SW480 (cell line): ENCODE measurements at regions not wholly inside any gene's neighbourhood (a gene's known extent, or its start where the extent isn't known, plus 50 kb on each side); places are given as distances from the start of the nearest gene placed in this dataset.
"Not testable (repeated sequence)": the region's sequence is repeated elsewhere in the genome, so short reads cannot be mapped to it uniquely, and the experiment has no call there.

Source experiments
- DNase-seq: peaks from one replicate; pipeline ENCODE4 v3.0.0-alpha.2; 2016; ENCODE audit warnings: low spot score

DNA sequence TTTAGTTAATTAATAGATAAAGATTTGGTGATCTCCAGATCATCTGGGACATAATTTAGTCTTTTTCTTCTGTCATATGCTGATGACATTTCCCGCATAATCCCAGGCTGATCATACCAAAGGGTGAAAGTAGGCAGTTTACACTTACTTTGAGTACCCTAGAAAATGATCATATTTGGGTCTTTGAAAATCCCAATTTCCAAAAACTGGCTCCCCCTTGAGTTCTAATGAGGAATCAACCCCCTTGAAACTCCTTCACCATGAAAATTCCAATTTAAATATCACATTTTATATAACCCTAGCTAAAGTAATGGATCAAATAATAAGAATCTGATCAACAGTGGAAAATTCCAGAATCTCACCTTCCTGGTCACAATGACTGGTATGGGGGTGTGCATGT lies 223.4 kb downstream of the NAF1 start:
- DNase-seq, result no peak

DNA sequence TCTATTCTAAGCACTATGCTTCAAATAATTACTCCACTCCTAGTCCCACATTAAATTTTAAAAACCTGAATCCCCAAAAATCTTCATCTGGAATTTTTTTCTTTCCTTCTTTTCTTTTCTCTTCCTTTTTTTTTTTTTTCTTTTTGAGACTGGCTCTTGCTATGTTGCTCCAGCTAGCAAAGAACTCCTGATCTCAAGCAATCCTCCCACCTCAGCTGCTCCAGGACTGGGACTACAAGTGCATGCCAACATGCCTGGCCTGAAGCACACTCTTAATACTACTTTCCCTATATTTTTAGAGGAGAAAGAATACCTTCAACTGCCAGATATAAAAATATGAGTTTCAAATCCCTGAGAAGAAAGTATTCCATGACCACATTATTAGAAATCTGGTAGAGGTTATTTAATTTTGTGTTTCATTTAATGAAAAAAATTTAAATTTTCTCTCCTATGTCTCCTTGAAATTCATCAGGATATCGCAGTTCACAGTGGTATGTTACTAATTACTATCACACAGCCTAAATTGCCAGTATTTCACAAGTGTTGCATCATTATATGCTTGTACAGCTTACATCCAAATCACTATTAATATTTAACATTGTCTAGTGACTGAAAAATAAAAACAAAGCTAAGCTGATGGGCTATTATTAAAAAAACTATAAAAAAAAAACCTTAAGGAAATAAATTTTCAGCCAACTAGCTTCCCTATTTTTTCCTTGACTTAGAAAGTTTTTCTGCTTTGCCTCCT lies 227.8 kb downstream of the NAF1 start:
- DNase-seq, result no peak

DNA sequence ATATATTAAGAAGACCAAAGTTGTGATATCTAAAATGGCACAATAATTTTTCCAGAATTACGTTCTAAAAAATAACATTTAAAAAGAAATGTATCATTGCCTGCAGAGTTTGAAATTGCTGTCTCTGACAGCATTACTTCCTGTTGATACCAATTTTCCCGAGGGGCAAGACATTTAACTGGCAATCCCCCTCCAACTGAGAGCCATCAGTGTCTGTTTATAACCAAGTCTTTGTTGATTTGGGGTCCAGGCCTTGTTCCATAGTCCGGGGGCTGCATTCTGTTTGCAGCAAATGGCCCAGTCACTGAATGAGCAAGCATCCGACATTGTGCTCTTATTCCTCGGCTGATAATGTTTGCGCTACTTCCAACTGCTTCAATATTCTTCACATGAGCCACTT lies 231.5 kb downstream of the NAF1 start:
- DNase-seq, result no peak

DNA sequence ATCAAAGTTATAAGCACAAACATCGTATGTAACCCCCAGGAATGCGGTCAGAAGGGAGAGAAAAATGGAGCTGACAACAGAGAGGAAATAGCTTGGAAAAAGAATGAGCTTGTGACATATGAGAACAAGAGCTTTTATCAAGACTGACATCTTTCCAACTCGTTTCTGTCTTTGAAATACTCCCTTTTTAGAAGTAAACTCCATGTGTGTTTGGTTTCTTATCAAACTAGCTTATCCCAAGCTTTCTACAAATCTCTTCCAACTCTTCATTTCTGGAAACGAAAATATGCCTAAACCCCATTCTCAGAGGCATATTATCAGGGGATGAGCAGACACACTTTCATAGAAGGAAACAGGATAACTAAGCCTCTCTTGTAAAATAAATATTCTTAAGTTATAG lies 235.4 kb downstream of the NAF1 start:
- no peak for DNase-seq

DNA sequence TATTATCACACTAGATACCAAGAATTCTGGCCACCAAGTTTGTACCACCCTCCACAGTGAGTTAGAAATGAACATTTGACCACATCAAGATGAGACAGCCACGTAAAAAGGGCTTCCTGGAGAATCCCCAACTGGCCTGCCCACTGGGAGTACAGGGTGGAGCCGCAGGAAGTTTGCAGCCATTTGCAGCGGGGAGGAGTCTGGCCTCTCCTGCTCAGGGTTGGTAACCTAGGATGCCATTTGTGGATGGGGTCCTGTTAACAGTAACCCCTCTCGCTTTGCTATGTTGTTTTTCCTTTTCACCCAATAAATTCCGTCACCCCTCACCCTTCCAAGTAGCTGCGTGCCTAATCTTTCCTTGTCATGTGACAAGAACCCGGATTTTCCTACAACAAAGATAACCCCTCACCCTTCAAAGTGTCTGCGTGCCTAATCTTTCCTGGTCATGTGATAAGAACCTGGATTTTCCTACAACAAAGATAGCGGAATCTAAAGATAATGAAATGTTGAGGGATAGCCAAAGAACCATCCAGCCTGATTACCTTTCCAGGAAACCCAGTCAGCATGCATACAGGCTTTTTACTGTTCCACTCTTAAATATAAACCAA lies 245.4 kb downstream of the NAF1 start:
- DNase-seq, result no peak

DNA sequence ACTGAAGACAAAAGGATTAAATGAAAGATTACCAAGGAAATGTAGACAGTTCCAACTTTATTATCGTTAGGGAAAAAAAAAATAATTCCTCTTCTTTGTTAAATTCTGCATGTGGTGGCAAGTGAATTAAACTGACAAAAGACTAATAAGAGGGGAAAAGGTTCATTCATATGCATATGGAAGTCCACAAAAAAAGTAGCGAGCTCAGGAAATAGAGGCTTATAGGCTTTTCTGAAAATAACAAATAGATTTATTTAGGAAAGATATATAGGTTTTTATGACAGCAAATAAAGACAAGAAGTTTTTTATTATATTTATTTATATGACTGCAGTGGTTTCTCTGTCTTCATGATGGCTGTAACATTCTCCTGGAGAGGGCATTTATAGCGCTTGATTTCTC lies 246.0 kb downstream of the NAF1 start:
- DNase-seq, result no peak

DNA sequence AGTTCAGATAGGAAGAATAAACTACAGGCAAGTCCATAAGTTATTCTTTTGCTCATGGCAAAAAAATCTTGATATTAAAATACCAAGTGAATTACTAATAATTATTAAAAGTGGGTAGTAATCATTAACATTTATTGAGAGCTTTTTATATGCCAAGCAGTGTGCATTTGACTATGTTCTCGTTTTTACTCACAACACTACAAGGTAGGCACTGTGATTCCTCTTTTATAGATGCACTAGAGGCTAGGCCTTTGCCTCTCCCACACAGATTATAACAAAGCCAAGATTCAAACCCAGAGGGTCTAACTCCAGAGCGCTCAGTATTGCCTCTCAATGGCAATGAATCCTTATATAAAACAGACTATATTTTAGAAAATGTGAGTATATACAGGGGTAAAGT lies 254.2 kb downstream of the NAF1 start:
- DNase-seq, result no peak

DNA sequence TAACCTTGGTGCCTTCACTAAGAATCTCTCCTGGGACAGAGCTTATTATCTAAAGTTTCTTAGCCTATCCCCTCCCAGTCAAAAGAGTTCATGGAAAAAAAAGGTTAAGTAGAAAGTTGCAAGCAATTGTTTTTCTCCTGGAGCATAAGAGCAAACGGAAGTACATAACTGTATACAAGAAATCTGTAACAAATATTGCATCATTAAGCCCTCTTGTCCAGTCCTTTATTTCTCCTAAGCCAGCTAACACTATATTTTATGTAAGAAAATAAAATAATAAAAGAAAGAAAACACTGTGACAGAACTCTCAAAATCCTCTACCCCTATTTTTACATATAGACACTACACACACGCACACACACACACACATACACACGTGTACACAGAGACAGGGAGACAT lies 255.3 kb downstream of the NAF1 start:
- DNase-seq, result no peak

DNA sequence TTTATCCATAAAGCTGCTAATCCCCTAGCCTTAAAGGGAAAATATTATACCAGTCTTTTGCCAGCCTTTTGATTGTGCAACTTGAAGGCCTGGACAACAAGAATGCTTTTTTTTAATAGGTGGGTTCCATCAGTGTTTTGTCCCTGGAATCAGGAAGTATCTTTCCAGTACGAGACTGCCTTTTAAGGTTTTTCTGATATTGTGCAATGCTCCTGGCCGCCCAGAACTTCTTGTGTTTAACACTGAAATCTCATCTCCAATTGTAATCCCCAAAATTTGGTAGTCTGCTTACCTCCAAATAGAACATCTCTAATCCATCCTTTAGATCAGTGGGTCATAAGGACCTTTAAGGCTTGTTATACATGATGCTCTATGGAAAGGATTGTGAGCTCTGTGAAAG lies 256.7 kb downstream of the NAF1 start:
- DNase-seq, result no peak

DNA sequence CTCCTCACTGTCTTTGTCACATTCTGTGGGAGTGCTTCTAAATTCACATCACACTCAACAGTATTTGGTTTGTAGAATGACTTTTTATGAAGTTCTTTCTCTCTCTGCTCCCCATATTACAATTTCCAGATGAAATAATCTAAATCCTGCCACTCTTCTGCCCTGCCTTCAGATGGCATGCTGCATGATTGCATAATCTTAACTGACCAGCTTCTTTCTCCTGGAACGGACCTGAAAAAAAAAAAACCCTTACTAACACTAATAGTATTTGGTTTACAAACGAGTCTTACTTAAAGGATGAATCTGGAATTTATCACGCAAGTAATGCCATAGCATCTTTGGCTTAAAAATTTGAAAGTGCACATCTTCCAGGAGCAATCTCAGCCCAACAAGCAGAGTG lies 272.3 kb downstream of the NAF1 start:
- no peak for DNase-seq

DNA sequence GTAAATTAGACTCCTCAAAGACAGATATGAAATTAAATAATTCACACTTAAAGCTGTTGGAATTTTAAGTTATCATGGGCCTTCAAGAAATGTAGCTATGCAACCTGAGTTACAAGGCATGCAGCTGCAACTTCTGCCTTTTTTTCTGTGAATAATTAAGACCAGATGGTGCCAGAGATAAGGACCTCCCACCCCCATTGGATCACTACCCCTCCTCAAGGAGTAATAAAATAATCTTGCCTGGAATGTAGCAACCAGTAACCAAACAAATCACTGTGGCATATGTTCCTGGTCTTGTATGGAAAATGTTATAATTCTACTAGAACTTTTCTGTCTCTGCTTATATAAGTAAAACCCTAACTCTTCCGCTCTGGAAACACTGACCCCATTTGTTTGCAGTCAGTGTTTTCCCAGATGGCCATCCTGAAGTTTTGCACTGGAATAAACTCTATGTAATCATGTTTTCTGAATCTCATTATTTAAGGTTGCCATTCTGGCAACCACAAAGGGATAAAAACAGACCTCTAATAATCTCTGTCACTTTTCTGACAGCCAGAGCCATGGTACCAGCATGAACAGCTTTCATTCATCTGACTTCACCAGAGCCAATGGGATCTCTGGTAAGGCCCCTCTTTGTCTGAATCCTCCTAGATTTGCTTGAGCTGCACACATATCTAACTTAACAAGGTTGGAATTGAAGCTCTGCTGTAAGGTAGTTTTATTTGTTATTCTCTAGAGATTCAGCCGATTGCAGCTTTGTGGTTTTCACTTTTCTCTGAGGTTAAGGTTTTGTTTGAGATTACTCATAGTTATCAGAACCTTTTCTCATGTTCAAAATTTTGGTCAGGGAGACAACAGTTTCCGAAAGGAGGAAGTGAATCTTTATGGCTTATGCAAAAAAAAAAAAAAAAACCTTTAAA lies 274.6 kb downstream of the NAF1 start:
- DNase-seq, result no peak

DNA sequence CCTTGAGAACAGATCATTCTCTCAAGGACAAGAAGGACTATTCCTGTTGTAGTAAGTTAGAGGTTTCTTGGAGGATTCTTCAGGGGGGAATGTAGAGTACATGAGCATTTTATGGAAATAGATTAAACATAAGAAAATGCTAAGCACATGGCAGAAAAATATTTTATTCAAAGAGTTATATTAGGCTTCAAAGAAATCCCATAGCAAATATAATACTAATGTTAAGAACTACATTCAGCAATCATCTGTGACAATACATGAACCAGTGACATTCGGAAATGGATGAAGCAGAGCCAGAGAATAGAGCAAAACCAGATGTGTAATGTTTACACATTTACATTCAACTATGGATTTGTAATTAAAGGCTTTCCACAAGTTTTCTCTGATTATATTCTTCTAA lies 288.6 kb downstream of the NAF1 start:
- DNase-seq, result no peak

DNA sequence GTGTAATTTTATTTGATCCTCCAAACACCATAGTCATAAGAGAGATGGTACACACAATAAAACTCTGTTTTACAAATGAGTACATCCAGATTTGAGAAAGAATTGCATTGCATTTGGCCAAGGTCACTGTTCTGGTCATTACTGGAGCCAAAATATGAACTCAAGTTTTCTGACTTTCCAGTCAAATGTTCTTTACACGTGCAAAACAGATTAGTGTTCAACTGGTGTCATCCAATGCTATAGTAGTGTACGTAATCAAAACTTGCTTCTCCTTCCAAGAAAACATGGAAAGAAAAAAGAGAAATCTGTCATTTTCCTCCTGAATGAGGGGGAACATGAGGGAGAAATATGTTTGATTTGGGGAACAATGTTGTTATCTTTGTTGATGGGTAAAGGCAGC lies 291.9 kb downstream of the NAF1 start:
- DNase-seq, result no peak

DNA sequence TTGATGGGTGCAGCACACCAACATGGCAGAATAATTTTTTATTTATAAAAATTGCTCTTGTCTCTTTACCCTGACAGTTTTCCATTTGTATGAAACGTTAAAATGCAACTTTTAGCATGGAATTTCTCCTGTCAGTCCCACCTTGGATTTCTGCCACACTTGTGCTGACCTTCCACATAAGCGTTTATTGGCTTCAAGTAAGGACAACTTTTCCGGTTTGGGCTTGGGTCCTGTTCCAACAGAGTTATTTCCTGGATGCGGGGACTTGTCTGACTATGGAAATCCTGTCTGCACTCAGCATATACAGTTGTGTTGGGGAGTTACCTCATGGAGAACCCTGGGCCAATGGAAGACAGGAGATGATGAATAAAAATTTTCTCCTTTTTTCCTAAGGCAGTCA lies 294.7 kb downstream of the NAF1 start:
- no peak for DNase-seq

DNA sequence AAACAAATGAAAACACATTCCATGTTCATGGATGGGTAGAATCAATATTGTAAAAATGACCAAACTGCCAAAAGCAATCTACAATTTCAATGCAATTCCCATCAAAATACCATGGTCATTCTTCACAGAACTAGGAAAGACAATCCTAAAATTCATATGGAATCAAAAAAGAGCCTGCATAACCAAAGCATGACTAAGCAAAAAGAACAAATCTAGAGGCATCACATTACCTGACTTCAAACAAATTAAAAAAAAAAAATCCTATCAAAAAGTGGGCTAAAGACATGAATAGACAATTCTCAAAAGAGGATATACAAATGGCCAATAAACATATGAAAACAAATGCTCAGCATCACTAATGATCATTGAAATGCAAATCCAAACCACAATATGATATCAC lies 297.5 kb downstream of the NAF1 start:
- no peak for DNase-seq

DNA sequence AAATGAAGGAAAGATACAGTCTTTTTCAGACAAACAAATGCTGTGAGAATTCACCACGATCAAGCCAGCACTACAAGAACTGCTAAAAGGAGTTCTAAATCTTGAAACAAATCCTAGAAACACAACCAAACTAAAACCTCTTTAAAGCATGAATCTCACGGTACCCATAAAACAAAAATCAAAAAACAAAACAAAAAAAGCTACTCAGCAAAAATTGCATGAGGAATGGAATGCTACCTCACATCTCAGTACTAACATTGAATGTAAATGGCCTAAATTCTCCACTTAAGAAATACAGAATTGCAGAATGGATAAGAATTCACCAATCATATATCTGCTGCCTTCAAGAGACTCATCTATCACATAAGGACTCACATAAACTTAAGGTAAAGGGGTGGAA lies 300.1 kb downstream of the NAF1 start:
- DNase-seq, result no peak

DNA sequence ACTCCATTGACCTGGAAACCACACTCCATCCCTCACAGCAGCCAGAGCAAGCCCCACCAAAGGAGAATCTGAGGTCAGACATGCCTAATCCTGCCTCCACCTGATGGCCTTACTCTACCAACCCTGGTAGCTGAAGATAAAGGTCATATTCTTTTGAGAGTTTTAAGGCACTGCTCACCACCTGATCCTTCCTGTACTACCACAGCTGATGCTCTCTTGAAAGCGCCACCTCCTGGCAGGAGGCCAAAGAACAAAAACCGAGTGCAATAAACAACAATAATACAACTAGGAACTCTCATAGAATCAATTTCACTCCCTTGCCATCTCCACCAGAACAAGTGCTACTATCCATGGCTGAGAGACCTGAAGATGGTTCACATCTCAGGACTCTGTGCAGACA lies 301.6 kb downstream of the NAF1 start:
- no peak for DNase-seq

DNA sequence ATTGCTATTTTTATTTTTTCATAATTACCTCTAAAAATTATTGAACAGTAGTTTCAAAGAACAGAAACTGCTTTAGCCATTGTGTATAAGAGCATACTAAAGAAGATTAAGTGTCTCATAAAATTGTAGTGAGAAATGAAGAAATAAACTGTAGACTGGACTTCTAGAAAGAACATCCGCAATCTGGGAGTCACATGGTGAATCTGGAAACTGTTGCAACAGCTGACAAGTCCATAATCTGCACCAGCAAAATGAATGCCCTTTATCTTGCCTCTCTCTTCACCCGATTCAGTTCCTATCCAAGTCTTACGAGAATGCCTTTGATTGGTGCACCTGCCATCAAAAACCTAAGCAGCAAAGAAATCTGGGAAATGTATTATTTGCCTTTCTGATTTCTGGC lies 312.9 kb downstream of the NAF1 start:
- no peak for DNase-seq

DNA sequence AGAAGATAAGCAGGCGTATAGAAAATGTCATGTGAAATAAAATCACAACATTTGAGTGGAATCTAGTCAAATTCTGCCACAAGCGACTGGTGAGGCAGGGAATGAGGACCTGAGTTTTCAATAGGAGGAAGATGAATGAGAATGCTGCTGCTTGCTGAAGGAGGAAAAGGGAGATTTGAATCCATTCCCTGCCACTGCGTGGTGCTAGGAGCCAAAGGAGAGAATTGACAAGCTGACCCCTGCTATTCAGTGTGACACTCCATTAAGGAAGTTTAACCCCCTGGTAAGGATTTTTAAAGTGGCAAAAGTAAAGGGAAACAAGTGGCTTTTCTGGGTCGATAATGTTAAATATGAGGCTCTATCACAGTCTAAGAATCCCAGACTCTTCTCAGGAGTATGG lies 314.0 kb downstream of the NAF1 start:
- no peak for DNase-seq

DNA sequence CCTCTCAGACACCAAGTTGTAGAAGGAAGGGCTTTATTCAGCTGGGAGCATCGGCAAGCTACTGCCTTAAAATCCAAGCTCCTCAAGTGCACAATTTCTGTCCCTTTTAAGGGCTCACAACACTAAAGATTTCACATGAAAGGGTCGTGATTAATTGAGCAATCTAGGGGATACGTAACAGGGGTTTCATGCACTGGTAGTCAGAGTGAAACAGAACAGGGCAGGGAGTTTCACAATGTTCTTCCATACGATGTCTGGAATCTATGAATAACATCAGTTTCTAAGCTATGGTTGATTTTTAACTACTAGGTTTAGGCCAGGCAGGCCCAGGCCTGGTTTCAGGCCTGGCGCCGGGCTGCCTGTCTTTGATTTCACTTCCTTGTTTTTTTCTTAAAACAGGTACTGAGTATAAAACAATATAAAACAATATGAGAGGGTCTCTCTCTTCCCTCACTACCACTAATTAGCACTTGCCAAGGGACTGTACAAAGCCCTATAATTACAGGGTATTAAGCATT lies 315.4 kb downstream of the NAF1 start:
- not testable (repeated sequence) for DNase-seq

DNA sequence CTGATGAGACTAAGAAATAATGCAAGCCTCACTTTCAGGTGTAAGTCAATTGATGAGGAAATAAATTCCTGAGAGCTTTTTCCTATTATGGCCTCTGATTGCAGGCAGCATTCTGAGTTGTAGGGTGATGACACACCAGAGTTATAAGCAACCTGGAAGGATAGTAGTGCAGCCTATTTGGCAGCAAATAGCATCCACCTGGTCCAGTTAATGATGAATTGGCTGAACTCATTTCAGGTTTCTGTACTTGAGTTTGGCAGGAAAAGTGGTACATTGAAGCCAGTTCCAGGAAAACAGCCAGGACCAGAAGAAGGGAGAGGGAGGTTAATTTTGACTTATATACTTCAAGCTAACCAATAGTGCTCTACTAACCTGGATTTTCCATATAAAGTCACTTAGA lies 316.8 kb downstream of the NAF1 start:
- DNase-seq, result no peak

DNA sequence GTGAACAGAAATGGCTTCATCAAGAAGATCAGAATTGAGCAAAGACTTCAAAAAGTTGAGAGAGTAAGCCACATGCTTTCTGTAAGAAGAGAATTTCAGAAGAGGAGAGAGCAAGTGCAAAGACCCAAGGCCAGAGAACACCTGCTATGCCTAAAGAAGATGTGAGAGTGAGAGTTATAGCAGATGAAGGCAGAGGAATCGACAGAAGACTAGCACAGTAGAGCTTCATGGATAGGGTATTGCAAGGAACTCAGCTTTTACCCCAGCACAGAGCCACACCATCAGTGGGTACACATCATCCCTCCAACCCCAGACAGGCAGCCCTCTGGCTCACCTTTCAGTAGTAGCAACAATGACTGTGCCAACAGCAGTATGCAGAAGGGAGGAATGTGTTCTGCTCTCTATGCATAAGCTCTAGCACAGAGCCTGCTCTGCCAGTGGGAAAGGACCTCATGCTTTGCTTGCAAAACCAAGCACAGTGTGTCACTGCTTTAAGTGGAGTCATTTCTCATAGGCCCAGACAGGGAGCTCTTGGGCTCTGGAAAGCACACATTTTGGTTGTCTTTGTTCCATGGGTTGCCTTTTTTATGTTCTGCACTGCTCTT lies 318.6 kb downstream of the NAF1 start:
- no peak for DNase-seq

DNA sequence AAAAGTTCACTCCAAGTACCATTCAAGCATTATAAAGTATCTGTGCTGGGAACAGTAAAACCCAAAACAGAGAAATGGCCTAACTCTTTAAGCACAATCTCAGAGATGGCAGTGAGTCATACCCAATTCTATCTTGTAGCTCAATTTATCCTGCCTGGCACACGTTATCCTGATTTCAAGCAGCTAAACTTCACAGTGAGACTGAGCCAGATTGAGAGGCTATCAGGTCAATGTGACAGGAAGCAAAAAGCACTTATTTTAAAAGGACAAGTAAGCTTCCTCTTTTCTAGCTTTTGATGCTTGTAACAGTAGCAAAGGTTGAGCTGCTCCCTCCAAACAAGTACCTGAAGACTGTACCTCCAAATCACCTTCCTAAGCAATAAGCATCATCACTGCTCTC lies 324.9 kb downstream of the NAF1 start:
- no peak for DNase-seq
